DND-41 (cell line): ENCODE measurements at regions not wholly inside any gene's neighbourhood (a gene's known extent, or its start where the extent isn't known, plus 50 kb on each side); places are given as distances from the start of the nearest gene placed in this dataset.
"Not testable (repeated sequence)": the region's sequence is repeated elsewhere in the genome, so short reads cannot be mapped to it uniquely, and the experiment has no call there.

Source experiments
- ATAC-seq: fragments of 200-7000 bp; cut with Tn5 transposase; 3 replicates; pipeline ENCODE4 v1.9.1; 2021; ENCODE audit warnings: low read depth; ENCODE audit not compliant: insufficient read depth
- DNase-seq: peaks from one replicate; pipeline ENCODE4 v3.0.0-alpha.2; 2020
- H2AFZ ChIP-seq: 2 replicates; pipeline ENCODE4 v1.6.0; 2012; ENCODE audit warnings: low read depth, low read length
- H3K27ac ChIP-seq: 2 replicates; pipeline ENCODE4 v1.5.1; 2012; ENCODE audit warnings: low read length, inconsistent platforms
- H3K27me3 ChIP-seq: fragments of 200-600 bp; sonication (generic); 2 replicates; pipeline ENCODE4 v1.6.0; 2012; ENCODE audit warnings: low read length, mild to moderate bottlenecking, inconsistent platforms; ENCODE audit not compliant: insufficient read depth, poor library complexity
- H3K36me3 ChIP-seq: 2 replicates; pipeline ENCODE4 v1.5.1; 2012; ENCODE audit warnings: low read length, inconsistent platforms; ENCODE audit not compliant: insufficient read depth
- H3K4me1 ChIP-seq: 2 replicates; pipeline ENCODE4 v1.5.1; 2012; ENCODE audit warnings: mild to moderate bottlenecking, low read length; ENCODE audit not compliant: insufficient read depth
- H3K4me2 ChIP-seq: 2 replicates; pipeline ENCODE4 v1.6.0; 2012; ENCODE audit warnings: mild to moderate bottlenecking, moderate library complexity, low read length, inconsistent platforms; ENCODE audit not compliant: insufficient read depth
- H3K4me3 ChIP-seq, 2 experiments: fragments of 200-600 bp in 1 of 2; shearing (Covaris generic) in 1 of 2; 2 replicates each; pipeline ENCODE4 v1.5.1; 2012 to 2016; ENCODE audit warnings: inconsistent platforms in 2 of 2, low read length in 2 of 2, mild to moderate bottlenecking in 2 of 2, low read depth in 1 of 2, moderate library complexity in 1 of 2
- H3K79me2 ChIP-seq: 2 replicates; pipeline ENCODE4 v1.6.0; 2012; ENCODE audit warnings: low read length, inconsistent platforms; ENCODE audit not compliant: insufficient read depth
- H3K9ac ChIP-seq: 2 replicates; pipeline ENCODE4 v1.6.0; 2012; ENCODE audit warnings: low read depth, mild to moderate bottlenecking, inconsistent platforms, low read length, moderate library complexity
- H3K9me3 ChIP-seq: 2 replicates; pipeline ENCODE4 v1.5.1; 2012; ENCODE audit warnings: low read length, moderate library complexity, mild to moderate bottlenecking, inconsistent platforms; ENCODE audit not compliant: insufficient read depth, severe bottlenecking
- H4K20me1 ChIP-seq: 2 replicates; pipeline ENCODE4 v1.6.0; 2012; ENCODE audit warnings: low read length; ENCODE audit not compliant: insufficient read depth
- EZH2 ChIP-seq: IDR thresholded peaks from 3 replicates; pipeline ENCODE4 v1.6.1; 2012; ENCODE audit warnings: borderline replicate concordance, low read depth, mild to moderate bottlenecking, moderate library complexity, low read length, inconsistent platforms; ENCODE audit not compliant: severe bottlenecking
- TF ChIP-seq, protein P1 (sequence below): IDR thresholded peaks from 2 replicates; pipeline ENCODE4 v1.5.1; 2012; ENCODE audit warnings: borderline replicate concordance, low read length, moderate library complexity, mild to moderate bottlenecking; ENCODE audit not compliant: poor library complexity, severe bottlenecking; ENCODE audit errors: extremely low read depth

DNA sequence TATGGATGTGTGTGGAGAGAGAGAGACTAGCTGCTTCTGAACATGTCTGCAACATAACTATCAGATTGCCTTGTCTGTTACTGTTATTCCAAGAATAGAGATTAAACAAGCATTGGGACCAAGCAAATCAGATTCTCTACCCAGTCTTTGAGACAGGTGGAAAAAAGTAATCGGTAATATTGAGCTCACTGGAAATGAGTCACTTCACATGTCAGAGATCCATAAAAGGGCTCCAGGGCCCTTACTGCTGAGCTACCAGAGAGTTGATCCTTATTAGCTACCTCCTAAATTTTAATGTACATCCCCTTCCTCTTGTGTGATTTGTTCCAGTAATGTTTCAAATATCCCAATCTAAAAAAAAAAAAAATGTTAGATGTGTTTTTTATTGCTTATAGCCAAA, 2118.0 kb downstream of the PCDH9 start:
- DNase-seq (no peak), ATAC-seq (no peak)
- no peaks in the 10 kb centered on the region for H3K9me3 ChIP-seq
- no peaks in the 10 kb centered on the region for H4K20me1 ChIP-seq
- no peaks in the 10 kb centered on the region for H3K36me3 ChIP-seq
- H3K4me1 ChIP-seq, result no peaks in the 10 kb centered on the region
- H3K9ac ChIP-seq, result no peak overlapping the region
- no peak overlapping the region for H3K27ac ChIP-seq
- no peaks in the 10 kb centered on the region for H3K79me2 ChIP-seq
- no peak overlapping the region for H3K4me2 ChIP-seq
- no peak for TF ChIP-seq EZH2
- TF ChIP-seq, protein P1, sequence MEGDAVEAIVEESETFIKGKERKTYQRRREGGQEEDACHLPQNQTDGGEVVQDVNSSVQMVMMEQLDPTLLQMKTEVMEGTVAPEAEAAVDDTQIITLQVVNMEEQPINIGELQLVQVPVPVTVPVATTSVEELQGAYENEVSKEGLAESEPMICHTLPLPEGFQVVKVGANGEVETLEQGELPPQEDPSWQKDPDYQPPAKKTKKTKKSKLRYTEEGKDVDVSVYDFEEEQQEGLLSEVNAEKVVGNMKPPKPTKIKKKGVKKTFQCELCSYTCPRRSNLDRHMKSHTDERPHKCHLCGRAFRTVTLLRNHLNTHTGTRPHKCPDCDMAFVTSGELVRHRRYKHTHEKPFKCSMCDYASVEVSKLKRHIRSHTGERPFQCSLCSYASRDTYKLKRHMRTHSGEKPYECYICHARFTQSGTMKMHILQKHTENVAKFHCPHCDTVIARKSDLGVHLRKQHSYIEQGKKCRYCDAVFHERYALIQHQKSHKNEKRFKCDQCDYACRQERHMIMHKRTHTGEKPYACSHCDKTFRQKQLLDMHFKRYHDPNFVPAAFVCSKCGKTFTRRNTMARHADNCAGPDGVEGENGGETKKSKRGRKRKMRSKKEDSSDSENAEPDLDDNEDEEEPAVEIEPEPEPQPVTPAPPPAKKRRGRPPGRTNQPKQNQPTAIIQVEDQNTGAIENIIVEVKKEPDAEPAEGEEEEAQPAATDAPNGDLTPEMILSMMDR, result no peak
- H2AFZ ChIP-seq, result no peak overlapping the region
- no peak overlapping the region for H3K4me3 ChIP-seq
- H3K27me3 ChIP-seq, result no peaks in the 10 kb centered on the region

DNA sequence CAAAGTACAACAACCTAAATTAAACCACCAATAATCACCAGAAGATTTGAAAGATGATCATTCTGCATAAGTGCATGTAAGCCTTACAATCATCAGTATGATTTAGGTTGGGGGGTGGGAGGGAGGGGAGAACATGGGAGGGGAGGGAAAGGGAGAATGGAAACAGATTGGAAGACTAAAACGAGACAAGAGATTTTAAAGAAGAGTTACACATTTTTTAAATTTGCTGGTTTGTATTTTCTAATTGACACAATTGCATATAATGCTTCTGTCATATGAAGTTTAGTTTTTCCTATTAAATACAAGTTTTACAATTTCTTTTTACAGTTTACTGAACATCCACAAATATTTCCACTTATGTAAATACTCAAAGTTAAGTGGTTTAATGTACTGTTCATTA, 2118.9 kb downstream of the PCDH9 start:
- no peaks in the 10 kb centered on the region for H3K27me3 ChIP-seq
- H3K36me3 ChIP-seq, result no peaks in the 10 kb centered on the region
- no peak for ATAC-seq
- H3K4me2 ChIP-seq, result no peak overlapping the region
- no peak overlapping the region for H2AFZ ChIP-seq
- H3K27ac ChIP-seq, result no peak overlapping the region
- H3K9me3 ChIP-seq, result no peaks in the 10 kb centered on the region
- DNase-seq, result no peak
- H3K79me2 ChIP-seq, result no peaks in the 10 kb centered on the region
- no peak overlapping the region for H3K4me3 ChIP-seq
- H4K20me1 ChIP-seq, result no peaks in the 10 kb centered on the region
- TF ChIP-seq EZH2, result no peak
- TF ChIP-seq, protein P1, result no peak
- H3K4me1 ChIP-seq, result no peaks in the 10 kb centered on the region
- no peak overlapping the region for H3K9ac ChIP-seq

DNA sequence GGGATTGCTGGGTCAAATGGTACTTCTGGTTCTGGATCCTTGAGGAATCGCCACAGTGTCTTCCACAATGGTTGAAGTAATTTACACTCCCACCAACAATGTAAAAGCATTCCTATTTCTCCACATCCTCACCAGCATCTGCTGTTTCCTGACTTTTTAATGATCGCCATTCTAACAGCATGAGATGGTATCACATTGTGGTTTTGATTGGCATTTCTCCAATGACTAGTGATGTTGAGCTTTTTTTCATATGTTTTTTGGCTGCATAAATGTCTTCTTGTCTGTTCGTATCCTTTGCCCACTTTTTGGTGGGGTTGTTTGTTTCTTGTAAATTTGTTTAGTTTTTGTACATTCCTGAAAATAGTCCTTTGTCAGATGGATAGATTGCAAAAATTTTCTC, 2125.7 kb downstream of the PCDH9 start:
- H4K20me1 ChIP-seq, H3K27me3 ChIP-seq, H3K4me2 ChIP-seq, H3K9me3 ChIP-seq, H3K79me2 ChIP-seq, H2AFZ ChIP-seq, H3K4me3 ChIP-seq, ATAC-seq, H3K36me3 ChIP-seq, H3K4me1 ChIP-seq, DNase-seq, H3K9ac ChIP-seq, H3K27ac ChIP-seq: not testable (repeated sequence)

DNA sequence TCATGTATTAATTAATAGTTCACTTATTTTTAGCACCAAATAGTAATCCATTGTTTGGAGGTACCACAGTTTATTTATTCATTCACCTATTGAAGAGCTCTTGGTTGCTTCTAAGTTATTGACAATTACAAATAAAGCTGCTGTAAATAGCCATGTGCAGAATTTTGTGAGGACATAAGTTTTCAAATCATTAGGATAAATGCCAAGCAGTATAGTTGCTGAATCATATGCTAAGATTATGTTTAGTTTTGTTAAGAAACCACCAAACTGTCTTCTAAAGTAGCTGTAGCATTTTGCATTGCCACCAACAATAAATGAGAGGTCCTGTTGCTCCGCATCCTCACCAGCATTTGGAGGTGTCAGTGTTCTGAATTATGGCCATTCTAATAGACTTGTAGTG, 2126.8 kb downstream of the PCDH9 start:
- H4K20me1 ChIP-seq, result no peaks in the 10 kb centered on the region
- DNase-seq, result no peak
- H3K36me3 ChIP-seq, result no peaks in the 10 kb centered on the region
- no peaks in the 10 kb centered on the region for H3K27me3 ChIP-seq
- no peaks in the 10 kb centered on the region for H3K4me1 ChIP-seq
- no peak for TF ChIP-seq EZH2
- TF ChIP-seq, protein P1, result no peak
- no peak overlapping the region for H3K27ac ChIP-seq
- H3K79me2 ChIP-seq, result no peaks in the 10 kb centered on the region
- H3K4me2 ChIP-seq, result no peak overlapping the region
- H3K4me3 ChIP-seq, result no peak overlapping the region
- no peak overlapping the region for H3K9ac ChIP-seq
- no peak for ATAC-seq
- H2AFZ ChIP-seq, result no peak overlapping the region
- H3K9me3 ChIP-seq, result no peaks in the 10 kb centered on the region
